IMR-90 (cell line): ENCODE measurements at regions not wholly inside any gene's neighbourhood (a gene's known extent, or its start where the extent isn't known, plus 50 kb on each side); places are given as distances from the start of the nearest gene placed in this dataset.

Experiments
- ATAC-seq: fragments of 200-7000 bp; cut with Tn5 transposase; 2 replicates; pipeline ENCODE4 v1.9.1; 2020; ENCODE audit warnings: low read depth, mild to moderate bottlenecking, moderate library complexity
- BruUV-seq: library from RNA; stranded (reverse); fragments of 400-500 nt; replicated peaks from 2 replicates; lab custom pipeline; 2021; lab: Mats Ljungman, UMichigan
- CTCF ChIA-PET: fragments of 300-600 bp; formaldehyde crosslinking; extraction: SDS; loops from one replicate; lab custom pipeline; 2021; ENCODE audit warnings: antibody characterized with exemption; lab: Yijun Ruan, JAX
- POLR2A ChIA-PET: fragments of 300-600 bp; sonication (Branson Sonifier 250); formaldehyde crosslinking; loops from one replicate; lab custom pipeline; 2022; ENCODE audit warnings: antibody characterized with exemption; ENCODE audit not compliant: unreplicated experiment; lab: Charles Lee
- DNase-seq: peaks from one replicate; pipeline ENCODE4 v3.0.0; 2013
- H2AFZ ChIP-seq: replicated peaks from 2 replicates; pipeline ENCODE3; 2013; ENCODE audit warnings: low read length, mild to moderate bottlenecking; ENCODE audit not compliant: poor library complexity
- H2AK5ac ChIP-seq: 2 replicates; pipeline ENCODE4 v1.6.1; 2013; ENCODE audit warnings: low read depth, low read length, inconsistent platforms
- H2AK9ac ChIP-seq: replicated peaks from 2 replicates; pipeline ENCODE3; 2013; ENCODE audit warnings: mild to moderate bottlenecking, low read depth, low read length, moderate library complexity; ENCODE audit not compliant: poor library complexity
- H2BK120ac ChIP-seq: 2 replicates; pipeline ENCODE4 v1.6.1; 2013; ENCODE audit warnings: low read depth, low read length, inconsistent platforms
- H2BK15ac ChIP-seq: 3 replicates; pipeline ENCODE4 v1.6.1; 2013; ENCODE audit warnings: low read depth, low read length, inconsistent platforms
- H2BK20ac ChIP-seq: 2 replicates; pipeline ENCODE4 v1.6.1; 2013; ENCODE audit warnings: low read depth, mild to moderate bottlenecking, inconsistent platforms, low read length, moderate library complexity
- H2BK5ac ChIP-seq: 2 replicates; pipeline ENCODE4 v1.6.1; 2013; ENCODE audit warnings: mild to moderate bottlenecking, low read depth, low read length, inconsistent platforms; ENCODE audit not compliant: poor library complexity, severe bottlenecking
- H3K14ac ChIP-seq: replicated peaks from 2 replicates; pipeline ENCODE4 v1.6.1; 2013; ENCODE audit warnings: low read depth, low read length, inconsistent platforms
- H3K18ac ChIP-seq: 2 replicates; pipeline ENCODE4 v1.6.1; 2013; ENCODE audit warnings: low read depth, low read length, control low read depth
- H3K23ac ChIP-seq: 2 replicates; pipeline ENCODE4 v1.6.1; 2013; ENCODE audit warnings: low read depth, low read length, inconsistent platforms
- H3K27ac ChIP-seq: 2 replicates; pipeline ENCODE4 v1.5.1; 2013; ENCODE audit warnings: mild to moderate bottlenecking, control low read depth, low read length; ENCODE audit not compliant: insufficient read depth
- H3K27me3 ChIP-seq: 2 replicates; pipeline ENCODE4 v1.6.1; 2013; ENCODE audit warnings: low read length; ENCODE audit not compliant: control insufficient read depth, insufficient read depth
- H3K36me3 ChIP-seq: 2 replicates; pipeline ENCODE4 v1.6.1; 2013; ENCODE audit warnings: low read length, mixed read lengths; ENCODE audit not compliant: control insufficient read depth, insufficient read depth
- H3K4ac ChIP-seq: 2 replicates; pipeline ENCODE4 v1.6.1; 2013; ENCODE audit warnings: low read depth, low read length, inconsistent platforms
- H3K4me1 ChIP-seq: 2 replicates; pipeline ENCODE4 v1.6.1; 2013; ENCODE audit warnings: low read length, mixed read lengths; ENCODE audit not compliant: control insufficient read depth, insufficient read depth
- H3K4me2 ChIP-seq: 2 replicates; pipeline ENCODE4 v1.6.1; 2013; ENCODE audit warnings: low read depth, mild to moderate bottlenecking, control low read depth, low read length, moderate library complexity
- H3K4me3 ChIP-seq: 2 replicates; pipeline ENCODE4 v1.5.1; 2013; ENCODE audit warnings: low read depth, mild to moderate bottlenecking, control low read depth, low read length, moderate library complexity; ENCODE audit not compliant: insufficient read depth
- H3K56ac ChIP-seq: 2 replicates; pipeline ENCODE4 v1.6.1; 2013; ENCODE audit warnings: low read length, inconsistent platforms; ENCODE audit not compliant: insufficient read depth; ENCODE audit errors: extremely low read depth
- H3K79me1 ChIP-seq, 2 experiments: 2 replicates each; pipeline ENCODE4 v1.6.1; 2013; ENCODE audit warnings: low read length in 2 of 2, inconsistent platforms in 1 of 2, low read depth in 1 of 2
- H3K9ac ChIP-seq: 2 replicates; pipeline ENCODE4 v1.6.1; 2013; ENCODE audit warnings: low read depth, low read length, control low read depth
- H3K9me1 ChIP-seq: 2 replicates; pipeline ENCODE4 v1.6.1; 2013; ENCODE audit warnings: low read length, inconsistent platforms; ENCODE audit not compliant: insufficient read depth
- H3K9me3 ChIP-seq: 2 replicates; pipeline ENCODE4 v1.6.1; 2013; ENCODE audit warnings: low read length; ENCODE audit not compliant: control insufficient read depth, insufficient read depth
- H4K20me1 ChIP-seq: 2 replicates; pipeline ENCODE4 v1.6.1; 2013; ENCODE audit warnings: low read length, inconsistent platforms; ENCODE audit not compliant: insufficient read depth
- H4K5ac ChIP-seq: 2 replicates; pipeline ENCODE4 v1.6.1; 2013; ENCODE audit warnings: mild to moderate bottlenecking, low read depth, low read length, control low read depth
- H4K8ac ChIP-seq, 2 experiments: 2 replicates each; pipeline ENCODE4 v1.6.1; 2013; ENCODE audit warnings: low read depth in 2 of 2, low read length in 2 of 2, control low read depth in 1 of 2, inconsistent platforms in 1 of 2
- H4K91ac ChIP-seq: 2 replicates; pipeline ENCODE4 v1.6.1; 2013; ENCODE audit warnings: low read depth, low read length, inconsistent platforms; ENCODE audit not compliant: insufficient read depth
- BHLHE40 ChIP-seq: fragments of 150-350 bp; IDR thresholded peaks from 2 replicates; pipeline ENCODE4 v1.6.1; 2016; ENCODE audit warnings: mild to moderate bottlenecking, low read depth, low read length
- CEBPB ChIP-seq: IDR thresholded peaks from 2 replicates; pipeline ENCODE4 v1.6.1; 2012; ENCODE audit warnings: low read depth, low read length, improper control_type of control experiment
- CHD1 ChIP-seq: IDR thresholded peaks from 2 replicates; pipeline ENCODE4 v1.6.1; 2012; ENCODE audit warnings: low read depth, low read length, improper control_type of control experiment
- ELK1 ChIP-seq: fragments of 150-350 bp; IDR thresholded peaks from 2 replicates; pipeline ENCODE4 v1.6.1; 2016; ENCODE audit warnings: low read depth, mild to moderate bottlenecking, low read length, moderate library complexity, borderline replicate concordance
- FOS ChIP-seq: fragments of 150-350 bp; IDR thresholded peaks from 2 replicates; pipeline ENCODE4 v1.6.1; 2016; ENCODE audit warnings: low read depth, low read length
- MAFK ChIP-seq: IDR thresholded peaks from 2 replicates; pipeline ENCODE4 v1.6.1; 2012; ENCODE audit warnings: low read depth, low read length, improper control_type of control experiment
- NFE2L2 ChIP-seq: fragments of 150-350 bp; IDR thresholded peaks from 2 replicates; pipeline ENCODE4 v1.6.1; 2016; ENCODE audit warnings: low read depth, mild to moderate bottlenecking, low read length
- POLR2A ChIP-seq: IDR thresholded peaks from 2 replicates; pipeline ENCODE4 v1.6.1; 2012; ENCODE audit warnings: mild to moderate bottlenecking, low read depth, low read length
- RAD21 ChIP-seq: IDR thresholded peaks from 2 replicates; pipeline ENCODE4 v1.6.1; 2012; ENCODE audit warnings: low read length, improper control_type of control experiment
- RCOR1 ChIP-seq: IDR thresholded peaks from 2 replicates; pipeline ENCODE4 v1.6.1; 2012; ENCODE audit warnings: mild to moderate bottlenecking, low read length, improper control_type of control experiment; ENCODE audit not compliant: insufficient replicate concordance
- RFX5 ChIP-seq: IDR thresholded peaks from 2 replicates; pipeline ENCODE4 v1.8.0; 2012; ENCODE audit warnings: low read depth, mild to moderate bottlenecking, low read length, moderate library complexity
- USF2 ChIP-seq: fragments of 150-350 bp; IDR thresholded peaks from 2 replicates; pipeline ENCODE4 v1.6.1; 2017; ENCODE audit warnings: mild to moderate bottlenecking, antibody characterized with exemption, low read length, low read depth
- WGBS, 2 experiments: methylation state at CpG; one replicate each; pipeline versions ENCODE4 v1.1.5 to v1.1.7; 2013; ENCODE audit warnings: missing lambda C conversion rate in 2 of 2; ENCODE audit not compliant: insufficient read length in 1 of 2; ENCODE audit errors: extremely low coverage in 2 of 2; 5-methylcytosine and 5-hydroxymethylcytosine counted together
- dilution Hi-C: fragments of 300-500 bp; cut with HindIII; formaldehyde crosslinking; loops from one replicate; pipeline ENCODE4 v1.14.3; 2018; ENCODE audit warnings: low sequenced_read_pairs; ENCODE audit not compliant: unreplicated experiment
- in situ Hi-C: fragments of 300-500 bp; cut with MboI; formaldehyde crosslinking; loops from 3 replicates; pipeline ENCODE4 v1.14.3; 2019; ENCODE audit warnings: low sequenced_read_pairs, inconsistent platforms, mixed read lengths
- intact Hi-C: fragments of 100-400 bp; cut with micrococcal nuclease; formaldehyde crosslinking; loops from 2 replicates; pipeline ENCODE4 v1.10.0; 2022
- TF ChIP-seq, protein P1 (sequence below): conservative IDR thresholded peaks from 2 replicates; pipeline ENCODE4 v1.5.1; 2012; ENCODE audit warnings: mild to moderate bottlenecking, low read depth, low read length, improper control_type of control experiment

DNA sequence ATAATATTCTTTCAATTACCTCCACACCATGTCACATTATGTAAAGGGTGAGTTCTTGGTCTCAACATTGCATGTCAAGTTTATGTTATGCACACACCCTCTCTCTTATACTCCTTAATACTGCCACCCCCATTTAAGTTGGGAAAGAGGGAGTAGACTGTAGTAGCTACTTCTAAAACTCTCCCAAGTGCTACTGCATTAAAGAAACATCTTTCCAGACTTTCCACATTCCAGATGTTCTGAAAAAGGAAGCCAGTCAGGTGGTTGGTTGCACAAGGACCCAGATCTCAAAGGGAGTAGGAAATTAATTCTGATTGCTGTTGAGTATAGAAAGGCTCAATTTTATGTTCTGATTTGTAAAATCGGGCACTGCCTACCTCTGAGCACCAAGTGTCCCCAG is 419.5 kb downstream of the CD83 start:
- WGBS, 2 experiments = no CpG with 5 or more reads among the region's 1 CpG
- H4K20me1 ChIP-seq = no peaks in the 10 kb centered on the region
- no peak overlapping the region for H4K8ac ChIP-seq
- in situ Hi-C loops (no loop called here), intact Hi-C loops (no loop called here), dilution Hi-C loops (no loop called here)
- no peak overlapping the region for H2BK5ac ChIP-seq
- H3K4me2 ChIP-seq = no peak overlapping the region
- H4K5ac ChIP-seq = no peak overlapping the region
- H3K9me1 ChIP-seq = no peaks in the 10 kb centered on the region
- peaks cover 4% of the 10 kb centered on the region for H3K4me1 ChIP-seq
- POLR2A ChIA-PET = interaction anchor here (0.6 kb wide), 1 partner anchor 8 kb away, joined by 9 read pairs; no protein-coding TSS in a partner anchor
- H2BK15ac ChIP-seq = no peak overlapping the region
- ATAC-seq = no peak
- no peak overlapping the region for H3K27ac ChIP-seq
- CTCF ChIA-PET = interaction anchor here (0.5 kb wide), 1 partner anchor 148 kb away, joined by 5 read pairs; no protein-coding TSS in a partner anchor
- H4K91ac ChIP-seq = no peak overlapping the region
- DNase-seq = no peak
- no peak overlapping the region for H2BK20ac ChIP-seq
- H2BK120ac ChIP-seq = no peak overlapping the region
- no peak overlapping the region for H3K23ac ChIP-seq
- TF ChIP-seq MAFK (no peak), RCOR1 (no peak), ELK1 (no peak), RAD21 (no peak), CHD1 (no peak), BHLHE40 (no peak), FOS (no peak), USF2 (no peak), RFX5 (no peak), POLR2A (no peak), NFE2L2 (no peak), CEBPB (no peak)
- TF ChIP-seq, protein P1, sequence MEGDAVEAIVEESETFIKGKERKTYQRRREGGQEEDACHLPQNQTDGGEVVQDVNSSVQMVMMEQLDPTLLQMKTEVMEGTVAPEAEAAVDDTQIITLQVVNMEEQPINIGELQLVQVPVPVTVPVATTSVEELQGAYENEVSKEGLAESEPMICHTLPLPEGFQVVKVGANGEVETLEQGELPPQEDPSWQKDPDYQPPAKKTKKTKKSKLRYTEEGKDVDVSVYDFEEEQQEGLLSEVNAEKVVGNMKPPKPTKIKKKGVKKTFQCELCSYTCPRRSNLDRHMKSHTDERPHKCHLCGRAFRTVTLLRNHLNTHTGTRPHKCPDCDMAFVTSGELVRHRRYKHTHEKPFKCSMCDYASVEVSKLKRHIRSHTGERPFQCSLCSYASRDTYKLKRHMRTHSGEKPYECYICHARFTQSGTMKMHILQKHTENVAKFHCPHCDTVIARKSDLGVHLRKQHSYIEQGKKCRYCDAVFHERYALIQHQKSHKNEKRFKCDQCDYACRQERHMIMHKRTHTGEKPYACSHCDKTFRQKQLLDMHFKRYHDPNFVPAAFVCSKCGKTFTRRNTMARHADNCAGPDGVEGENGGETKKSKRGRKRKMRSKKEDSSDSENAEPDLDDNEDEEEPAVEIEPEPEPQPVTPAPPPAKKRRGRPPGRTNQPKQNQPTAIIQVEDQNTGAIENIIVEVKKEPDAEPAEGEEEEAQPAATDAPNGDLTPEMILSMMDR = no peak
- H3K9ac ChIP-seq = no peak overlapping the region
- H3K18ac ChIP-seq = no peak overlapping the region
- H3K56ac ChIP-seq = no peak overlapping the region
- no TSS peak for BruUV-seq
- no peak overlapping the region for H2AK5ac ChIP-seq
- no peak overlapping the region for H3K4me3 ChIP-seq
- no peak overlapping the region for H3K4ac ChIP-seq
- H3K9me3 ChIP-seq = no peaks in the 10 kb centered on the region; the same call in 1 of the 2 replicates
- H3K36me3 ChIP-seq = no peaks in the 10 kb centered on the region
- peaks cover 2% of the 10 kb centered on the region; the same call in 1 of the 2 replicates for H3K27me3 ChIP-seq
- no peaks in the 10 kb centered on the region for H3K79me1 ChIP-seq
- H2AK9ac ChIP-seq = no peak overlapping the region
- no peak overlapping the region for H3K14ac ChIP-seq
- H2AFZ ChIP-seq = no peak overlapping the region
